ENCODE measurements at regions not wholly inside any gene's neighbourhood (a gene's known extent, or its start where the extent isn't known, plus 50 kb on each side); places are given as distances from the start of the nearest gene placed in this dataset.

GRCh38 chr16:26281381-26282110, 589.8 kb downstream of the HS3ST4 start:
- CTCF ChIA-PET: no interaction called here
- POLR2A ChIA-PET: no interaction called here

- ChIA-PET POLR2A (no interaction called here), CTCF (interaction anchor here (0.6 kb wide), 1 partner anchor 758 kb away, joined by 4 read pairs; no protein-coding TSS in a partner anchor)
Measured at GRCh38 chr16:26295625-26296304, 604.0 kb downstream of the HS3ST4 start.

- POLR2A ChIA-PET: no interaction called here
- CTCF ChIA-PET: no interaction called here
Measured at GRCh38 chr16:26301516-26301915, 609.8 kb downstream of the HS3ST4 start.

GRCh38 chr16:26316683-26317464, 625.1 kb downstream of the HS3ST4 start:
- POLR2A ChIA-PET: no interaction called here
- CTCF ChIA-PET: no interaction called here

- POLR2A ChIA-PET: no interaction called here
- CTCF ChIA-PET: interaction anchor here (0.5 kb wide), 1 partner anchor 14 kb away, joined by 6 read pairs; no protein-coding TSS in a partner anchor
Measured at GRCh38 chr16:26317885-26318284, 626.1 kb downstream of the HS3ST4 start.

- CTCF ChIA-PET: no interaction called here
- POLR2A ChIA-PET: no interaction called here
Measured at GRCh38 chr16:26330654-26331053, 638.9 kb downstream of the HS3ST4 start.

- CTCF ChIA-PET: no interaction called here
- POLR2A ChIA-PET: no interaction called here
Measured at GRCh38 chr16:26334218-26335111, 642.7 kb downstream of the HS3ST4 start.

- ChIA-PET POLR2A (no interaction called here), CTCF (no interaction called here)
Measured at GRCh38 chr16:26335236-26335853, 643.6 kb downstream of the HS3ST4 start.

GRCh38 chr16:26342621-26343020, 650.9 kb downstream of the HS3ST4 start:
- ChIA-PET CTCF (no interaction called here), POLR2A (no interaction called here)

GRCh38 chr16:26344240-26344776, 652.5 kb downstream of the HS3ST4 start:
- ChIA-PET CTCF (no interaction called here), POLR2A (no interaction called here)

GRCh38 chr16:26344976-26345375, 653.2 kb downstream of the HS3ST4 start:
- CTCF ChIA-PET: no interaction called here
- POLR2A ChIA-PET: no interaction called here

- CTCF ChIA-PET: no interaction called here
- POLR2A ChIA-PET: no interaction called here
Measured at GRCh38 chr16:26345966-26346365, 654.2 kb downstream of the HS3ST4 start.

GRCh38 chr16:26348095-26348494, 656.3 kb downstream of the HS3ST4 start:
- ChIA-PET CTCF (no interaction called here), POLR2A (no interaction called here)

GRCh38 chr16:26360867-26361266, 669.1 kb downstream of the HS3ST4 start:
- CTCF ChIA-PET: no interaction called here

GRCh38 chr16:26363581-26363980, 671.8 kb downstream of the HS3ST4 start:
- ChIA-PET CTCF (no interaction called here), POLR2A (no interaction called here)

More at GRCh38 chr16:26360867-26361266, 669.1 kb downstream of the HS3ST4 start:
- POLR2A ChIA-PET: no interaction called here

- ChIA-PET POLR2A (no interaction called here), CTCF (no interaction called here)
Measured at GRCh38 chr16:26365161-26365940, 673.6 kb downstream of the HS3ST4 start.

- CTCF ChIA-PET: no interaction called here
- POLR2A ChIA-PET: no interaction called here
Measured at GRCh38 chr16:26371349-26371869, 679.6 kb downstream of the HS3ST4 start.

- POLR2A ChIA-PET: no interaction called here
Measured at GRCh38 chr16:26374279-26374925, 682.6 kb downstream of the HS3ST4 start.

More at GRCh38 chr16:26374279-26374925, 682.6 kb downstream of the HS3ST4 start:
- CTCF ChIA-PET: no interaction called here
